OCI-LY7 (cell line): ENCODE measurements at regions not wholly inside any gene's neighbourhood (a gene's known extent, or its start where the extent isn't known, plus 50 kb on each side); places are given as distances from the start of the nearest gene placed in this dataset.

Experiments used
- BruUV-seq: library from RNA; stranded (reverse); fragments of 400-500 nt; replicated peaks from 2 replicates; lab custom pipeline; 2021; lab: Mats Ljungman, UMichigan
- CTCF ChIA-PET: fragments of 300-600 bp; sonication (Branson Sonifier 250); formaldehyde crosslinking; loops from one replicate; lab custom pipeline; 2022; ENCODE audit warnings: antibody characterized with exemption; ENCODE audit not compliant: unreplicated experiment; lab: Charles Lee
- POLR2A ChIA-PET: fragments of 300-600 bp; sonication (Branson Sonifier 250); formaldehyde crosslinking; loops from one replicate; lab custom pipeline; 2022; ENCODE audit warnings: antibody characterized with exemption; lab: Charles Lee
- DNase-seq: peaks from one replicate; pipeline ENCODE4 v3.0.0-alpha.2; 2015; ENCODE audit warnings: low spot score
- H2AFZ ChIP-seq: fragments of 200-600 bp; sonication (generic), shearing (Covaris generic); 2 replicates; pipeline ENCODE4 v1.6.1; 2014; ENCODE audit warnings: mild to moderate bottlenecking, antibody characterized with exemption, low read length, moderate library complexity
- H3K27ac ChIP-seq: fragments of 200-600 bp; sonication (generic); 2 replicates; pipeline ENCODE4 v1.5.1; 2014; ENCODE audit warnings: mixed run types, low read depth, mild to moderate bottlenecking, moderate library complexity, low read length, inconsistent platforms; ENCODE audit not compliant: poor library complexity, severe bottlenecking
- H3K36me3 ChIP-seq: fragments of 200-600 bp; sonication (generic); 2 replicates; pipeline ENCODE4 v1.6.1; 2014; ENCODE audit warnings: mild to moderate bottlenecking, antibody characterized with exemption, low read length, moderate library complexity, mixed read lengths; ENCODE audit not compliant: insufficient read depth
- H3K4me1 ChIP-seq: fragments of 200-600 bp; sonication (generic); 2 replicates; pipeline ENCODE4 v1.5.1; 2014; ENCODE audit warnings: mild to moderate bottlenecking, low read length; ENCODE audit not compliant: insufficient read depth, poor library complexity, severe bottlenecking
- H3K4me2 ChIP-seq: fragments of 200-600 bp; sonication (generic); 2 replicates; pipeline ENCODE4 v1.6.1; 2014; ENCODE audit warnings: mild to moderate bottlenecking, low read length
- H3K4me3 ChIP-seq: fragments of 200-600 bp; sonication (generic); 2 replicates; pipeline ENCODE4 v1.5.1; 2014; ENCODE audit warnings: mild to moderate bottlenecking, low read depth, low read length; ENCODE audit not compliant: poor library complexity, severe bottlenecking
- H3K79me2 ChIP-seq: fragments of 200-600 bp; sonication (generic); 2 replicates; pipeline ENCODE4 v1.6.1; 2016; ENCODE audit warnings: low read depth, mild to moderate bottlenecking, low read length, moderate library complexity, mixed read lengths; ENCODE audit not compliant: insufficient read depth
- H3K9me2 ChIP-seq: fragments of 200-600 bp; sonication (generic); 2 replicates; pipeline ENCODE4 v1.6.1; 2016; ENCODE audit warnings: mild to moderate bottlenecking, low read length, mixed read lengths; ENCODE audit not compliant: insufficient read depth
- H3K9me3 ChIP-seq: fragments of 200-600 bp; sonication (generic); 2 replicates; pipeline ENCODE4 v1.6.1; 2014; ENCODE audit warnings: mild to moderate bottlenecking, mixed run types, low read length, mixed read lengths
- H4K20me1 ChIP-seq: fragments of 200-600 bp; sonication (generic); 2 replicates; pipeline ENCODE4 v1.6.1; 2014; ENCODE audit warnings: mild to moderate bottlenecking, antibody characterized with exemption, low read length, moderate library complexity, mixed read lengths; ENCODE audit not compliant: insufficient read depth
- EZH2phosphoT487 ChIP-seq: fragments of 200-600 bp; sonication (generic); IDR thresholded peaks from 2 replicates; pipeline ENCODE4 v1.6.1; 2018; ENCODE audit warnings: low read depth, borderline replicate concordance, mild to moderate bottlenecking, mixed run types, antibody characterized with exemption, low read length, moderate library complexity, mixed read lengths
- intact Hi-C: fragments of 100-400 bp; cut with micrococcal nuclease; formaldehyde crosslinking; loops from one replicate; pipeline ENCODE4 v1.10.0; 2022; ENCODE audit not compliant: unreplicated experiment
- TF ChIP-seq, protein P1 (sequence below): fragments of 200-600 bp; sonication (generic); conservative IDR thresholded peaks from 2 replicates; pipeline ENCODE4 v1.5.1; 2014; ENCODE audit warnings: mild to moderate bottlenecking, antibody characterized with exemption, low read length, moderate library complexity, mixed read lengths

DNA sequence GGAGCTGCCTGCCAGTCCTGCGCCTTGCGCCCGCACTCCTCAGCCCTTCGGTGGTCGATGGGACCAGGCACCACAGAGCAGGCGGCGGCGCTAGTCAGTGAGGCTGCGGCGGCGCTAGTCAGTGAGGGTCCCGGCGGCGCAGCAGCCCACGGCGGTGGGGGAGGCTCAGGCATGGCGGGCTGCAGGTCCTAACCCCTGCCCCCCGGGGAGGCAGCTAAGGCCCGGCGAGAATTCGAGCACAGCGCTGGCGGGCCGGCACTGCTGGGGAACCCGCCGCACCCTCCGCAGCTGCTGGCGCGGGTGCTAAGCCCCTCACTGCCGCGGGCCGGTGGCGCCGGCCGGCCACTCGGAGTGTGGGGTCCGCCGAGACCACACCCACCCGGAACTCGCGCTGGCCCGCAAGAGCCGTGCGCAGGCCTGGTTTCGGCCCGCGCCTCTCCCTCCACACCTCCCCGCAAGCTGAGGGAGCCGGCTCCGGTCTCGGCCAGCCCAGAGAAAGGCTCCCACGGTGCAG lies 867.4 kb downstream of the DSC3 start:
- H3K4me2 ChIP-seq: no peak overlapping the region
- no peak overlapping the region for H3K27ac ChIP-seq
- H3K36me3 ChIP-seq: no peaks in the 10 kb centered on the region
- POLR2A ChIA-PET: no interaction called here
- BruUV-seq: no TSS peak
- H3K9me2 ChIP-seq: no peaks in the 10 kb centered on the region
- H4K20me1 ChIP-seq: no peaks in the 10 kb centered on the region
- H3K4me3 ChIP-seq: no peak overlapping the region
- H3K79me2 ChIP-seq: no peaks in the 10 kb centered on the region
- CTCF ChIA-PET: no interaction called here
- TF ChIP-seq EZH2phosphoT487: no peak
- TF ChIP-seq, protein P1, sequence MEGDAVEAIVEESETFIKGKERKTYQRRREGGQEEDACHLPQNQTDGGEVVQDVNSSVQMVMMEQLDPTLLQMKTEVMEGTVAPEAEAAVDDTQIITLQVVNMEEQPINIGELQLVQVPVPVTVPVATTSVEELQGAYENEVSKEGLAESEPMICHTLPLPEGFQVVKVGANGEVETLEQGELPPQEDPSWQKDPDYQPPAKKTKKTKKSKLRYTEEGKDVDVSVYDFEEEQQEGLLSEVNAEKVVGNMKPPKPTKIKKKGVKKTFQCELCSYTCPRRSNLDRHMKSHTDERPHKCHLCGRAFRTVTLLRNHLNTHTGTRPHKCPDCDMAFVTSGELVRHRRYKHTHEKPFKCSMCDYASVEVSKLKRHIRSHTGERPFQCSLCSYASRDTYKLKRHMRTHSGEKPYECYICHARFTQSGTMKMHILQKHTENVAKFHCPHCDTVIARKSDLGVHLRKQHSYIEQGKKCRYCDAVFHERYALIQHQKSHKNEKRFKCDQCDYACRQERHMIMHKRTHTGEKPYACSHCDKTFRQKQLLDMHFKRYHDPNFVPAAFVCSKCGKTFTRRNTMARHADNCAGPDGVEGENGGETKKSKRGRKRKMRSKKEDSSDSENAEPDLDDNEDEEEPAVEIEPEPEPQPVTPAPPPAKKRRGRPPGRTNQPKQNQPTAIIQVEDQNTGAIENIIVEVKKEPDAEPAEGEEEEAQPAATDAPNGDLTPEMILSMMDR: no peak
- no peak for DNase-seq
- no peaks in the 10 kb centered on the region for H3K4me1 ChIP-seq
- intact Hi-C loops: no loop called here
- no peaks in the 10 kb centered on the region for H3K9me3 ChIP-seq
- H2AFZ ChIP-seq: no peak overlapping the region

DNA sequence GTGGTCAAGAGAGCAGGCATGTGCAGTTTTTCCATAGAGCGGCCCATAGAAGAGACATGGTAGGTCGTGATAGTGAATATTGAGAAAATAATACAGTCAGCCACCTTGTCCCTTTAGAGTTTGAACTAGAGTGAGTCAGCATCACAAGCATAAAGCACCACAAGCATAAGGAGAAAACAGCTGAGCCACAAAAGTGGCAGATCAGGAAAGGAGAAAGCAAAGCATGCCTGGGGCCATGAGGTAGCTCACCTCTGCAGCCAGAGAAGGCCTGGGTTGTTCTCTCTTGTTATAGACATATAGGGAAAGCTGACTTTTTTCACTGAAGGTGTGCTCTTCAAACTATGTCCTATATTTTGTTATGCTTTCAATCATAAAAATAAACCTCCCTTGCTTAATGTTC lies 879.0 kb downstream of the DSC3 start:
- Histone ChIP-seq H3K4me1 (no peaks in the 10 kb centered on the region), H4K20me1 (no peaks in the 10 kb centered on the region), H3K79me2 (no peaks in the 10 kb centered on the region), H3K4me2 (no peak overlapping the region), H3K27ac (no peak overlapping the region), H3K9me3 (no peaks in the 10 kb centered on the region), H3K4me3 (no peak overlapping the region), H2AFZ (no peak overlapping the region), H3K36me3 (no peaks in the 10 kb centered on the region), H3K9me2 (no peaks in the 10 kb centered on the region)
- CTCF ChIA-PET: no interaction called here
- DNase-seq: no peak
- POLR2A ChIA-PET: no interaction called here
- TF ChIP-seq EZH2phosphoT487: no peak
- TF ChIP-seq, protein P1: no peak
- intact Hi-C loops: no loop called here
- no TSS peak for BruUV-seq

DNA sequence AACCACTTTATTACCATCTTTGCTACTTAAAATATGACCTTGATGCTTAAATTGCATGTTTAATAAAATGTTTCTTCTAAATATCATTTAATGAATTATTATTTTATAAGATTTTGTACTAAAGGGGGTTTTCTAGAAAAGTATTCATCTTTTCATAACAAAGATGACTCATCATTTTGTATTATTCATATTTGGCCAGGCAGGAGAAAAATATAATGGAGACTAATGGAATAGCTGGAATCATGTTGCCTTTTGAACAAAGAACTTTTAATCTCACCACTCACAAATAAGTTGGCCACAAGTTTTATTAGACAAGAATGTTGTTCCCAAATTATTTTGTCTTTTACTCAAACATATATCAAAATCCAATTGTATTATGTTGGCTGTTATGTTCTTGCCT lies 882.4 kb downstream of the DSC3 start:
- Histone ChIP-seq H3K4me1 (no peaks in the 10 kb centered on the region), H2AFZ (no peak overlapping the region), H3K27ac (no peak overlapping the region), H3K9me3 (no peaks in the 10 kb centered on the region), H3K4me3 (no peak overlapping the region), H3K36me3 (no peaks in the 10 kb centered on the region), H3K9me2 (no peaks in the 10 kb centered on the region), H3K4me2 (no peak overlapping the region), H3K79me2 (no peaks in the 10 kb centered on the region), H4K20me1 (no peaks in the 10 kb centered on the region)
- intact Hi-C loops: no loop called here
- POLR2A ChIA-PET: no interaction called here
- no peak for DNase-seq
- CTCF ChIA-PET: no interaction called here
- TF ChIP-seq, protein P1: no peak
- no peak for TF ChIP-seq EZH2phosphoT487
- BruUV-seq: no TSS peak
